ENCODE measurements at regions not wholly inside any gene's neighbourhood (a gene's known extent, or its start where the extent isn't known, plus 50 kb on each side); places are given as distances from the start of the nearest gene placed in this dataset.

GRCh38 chr18:33951031-33951430 is 273.7 kb downstream of the NOL4 start:
- DNase-seq: no peak

GRCh38 chr18:33946336-33946735 is 278.4 kb downstream of the NOL4 start:
- no peak for DNase-seq

DNA sequence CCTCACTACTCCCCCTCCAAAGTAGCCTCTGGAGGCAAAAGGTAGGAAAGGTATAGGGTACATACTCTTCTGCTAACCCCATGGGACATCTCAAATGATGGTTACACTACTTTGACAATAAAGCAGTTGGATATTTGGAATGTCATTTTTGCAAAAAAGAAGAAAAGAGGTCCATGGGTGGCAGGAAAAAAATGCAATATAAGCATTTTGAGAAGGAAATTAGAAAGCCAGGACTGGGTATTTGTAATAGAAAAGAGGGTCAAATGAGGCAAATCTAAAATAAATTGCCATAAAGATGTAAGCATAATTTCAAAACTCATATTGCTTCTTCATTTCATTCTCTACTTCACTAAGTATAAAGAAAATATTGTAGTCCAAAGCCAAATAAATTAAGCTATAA is 280.2 kb downstream of the NOL4 start:
- DNase-seq: no peak

DNA sequence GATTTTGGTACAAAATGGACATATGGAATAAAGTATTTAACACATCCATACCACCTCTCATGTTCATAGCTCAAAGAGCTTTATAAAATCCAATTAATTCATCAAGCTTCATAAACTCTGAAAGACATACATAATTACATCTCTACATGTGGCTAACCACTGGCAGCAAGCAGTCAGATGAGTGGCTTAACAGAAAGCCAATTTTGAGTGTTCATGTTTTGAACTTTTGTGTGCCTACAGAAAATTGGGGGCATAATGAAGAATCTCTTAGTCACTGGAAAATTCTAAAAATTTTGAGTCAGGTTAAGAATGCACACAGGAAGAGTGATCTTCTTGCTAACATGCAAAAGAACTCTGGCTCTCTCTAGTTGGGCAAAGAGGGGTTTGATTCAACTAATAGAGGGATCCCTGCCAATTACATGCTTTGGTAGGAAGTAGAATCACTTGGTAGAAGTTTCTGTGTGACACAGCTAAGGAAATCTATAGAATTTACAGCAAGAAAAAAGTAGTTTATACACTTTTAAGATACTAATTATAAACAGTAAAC is 287.4 kb downstream of the NOL4 start:
- DNase-seq: no peak

- DNase-seq: no peak
Observed at GRCh38 chr18:33934258-33934657, 290.5 kb downstream of the NOL4 start.

DNA sequence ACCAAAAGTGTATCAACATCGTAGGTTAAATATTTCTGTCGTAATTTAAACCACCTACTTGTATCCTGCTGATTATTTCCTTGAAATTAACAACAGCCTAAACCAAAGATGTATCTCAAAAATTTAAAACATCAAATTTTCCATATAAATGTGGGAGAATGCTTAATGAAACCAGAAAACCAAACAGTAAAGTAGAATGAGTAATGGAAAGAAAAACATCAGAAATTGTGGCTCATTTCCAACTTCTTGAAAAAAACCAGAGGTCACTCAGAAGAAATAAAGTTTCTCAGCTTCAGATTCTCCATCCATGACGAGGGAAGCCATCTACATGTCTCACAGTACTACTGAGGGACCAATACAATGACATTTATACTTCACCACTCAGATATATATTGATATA is 296.5 kb downstream of the NOL4 start:
- no peak for DNase-seq

- DNase-seq: no peak
Observed at GRCh38 chr18:33924576-33924975, 300.1 kb downstream of the NOL4 start.

DNA sequence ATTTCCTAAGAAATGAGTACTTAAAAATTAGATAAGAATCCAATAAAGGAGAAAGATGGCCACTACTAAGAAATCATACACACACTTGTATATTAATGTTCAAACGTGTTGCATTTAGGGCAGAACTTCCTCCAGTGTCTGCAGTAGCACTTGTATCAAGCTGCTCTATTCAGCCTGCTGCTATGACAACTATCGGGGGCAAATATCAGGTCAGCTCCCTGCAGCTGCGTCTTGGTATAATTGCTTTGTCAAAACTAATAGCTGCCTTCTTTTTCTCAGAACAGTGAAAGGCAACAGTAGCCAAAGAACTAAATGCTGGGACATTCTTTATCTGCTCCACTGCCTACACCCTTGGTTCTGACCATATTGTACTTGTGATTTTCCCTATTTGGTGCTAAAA is 300.7 kb downstream of the NOL4 start:
- no peak for DNase-seq

DNA sequence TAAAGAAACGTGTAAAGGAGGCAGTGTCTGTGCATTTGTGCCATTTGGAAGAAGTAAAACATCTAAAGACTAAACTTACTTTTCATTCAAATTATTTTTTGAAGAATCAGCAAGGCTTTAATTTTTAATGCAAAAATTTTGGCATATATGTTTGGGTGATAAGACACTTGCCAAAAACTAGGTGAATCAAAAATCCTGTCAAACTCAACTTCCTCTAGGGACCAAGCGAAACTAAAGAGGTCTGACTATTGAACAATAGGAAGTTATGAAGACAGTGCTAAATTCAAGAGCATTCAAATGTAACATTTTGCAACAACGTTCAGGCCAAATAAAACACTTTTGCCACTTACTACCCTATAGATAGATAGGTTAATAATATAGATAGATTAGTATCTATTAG is 306.1 kb downstream of the NOL4 start:
- DNase-seq: no peak

DNA sequence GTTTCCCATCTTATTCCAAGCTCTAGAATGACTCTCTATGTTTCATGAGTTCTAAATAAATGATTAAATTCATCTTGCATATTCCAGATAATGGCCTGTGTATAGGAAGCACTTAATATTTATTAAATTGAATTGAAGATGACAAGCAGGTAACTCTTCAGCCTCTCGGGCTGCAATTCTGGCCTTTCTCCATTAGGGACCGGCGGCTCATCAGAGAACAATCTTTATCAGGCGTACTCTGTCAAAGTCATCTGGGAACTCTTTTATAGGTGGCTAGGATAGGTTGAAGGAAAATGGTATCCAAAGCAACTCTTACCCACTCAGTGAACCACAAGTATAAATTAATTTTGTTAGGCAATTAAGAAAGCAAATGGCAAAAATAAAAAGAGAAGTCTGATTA is 308.5 kb downstream of the NOL4 start:
- no peak for DNase-seq

DNA sequence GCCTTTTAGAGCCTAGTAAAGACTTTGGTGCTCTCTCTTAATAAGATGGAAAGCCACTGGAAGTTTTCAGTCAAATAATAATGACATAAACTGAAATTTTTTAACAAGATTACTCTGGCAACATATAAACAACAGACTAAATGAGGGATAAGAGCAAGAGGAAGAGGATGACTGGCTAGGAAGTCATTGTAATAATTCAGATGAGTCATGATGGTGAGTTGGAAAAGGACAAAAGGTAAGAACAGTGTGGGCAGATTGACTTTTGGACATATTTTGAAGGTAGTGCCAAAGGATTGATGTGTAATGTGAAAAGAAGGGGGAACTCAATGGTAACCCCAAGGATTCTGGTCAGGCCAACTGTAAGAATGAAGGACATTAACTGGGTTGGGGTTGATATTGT is 310.3 kb downstream of the NOL4 start:
- no peak for DNase-seq

DNA sequence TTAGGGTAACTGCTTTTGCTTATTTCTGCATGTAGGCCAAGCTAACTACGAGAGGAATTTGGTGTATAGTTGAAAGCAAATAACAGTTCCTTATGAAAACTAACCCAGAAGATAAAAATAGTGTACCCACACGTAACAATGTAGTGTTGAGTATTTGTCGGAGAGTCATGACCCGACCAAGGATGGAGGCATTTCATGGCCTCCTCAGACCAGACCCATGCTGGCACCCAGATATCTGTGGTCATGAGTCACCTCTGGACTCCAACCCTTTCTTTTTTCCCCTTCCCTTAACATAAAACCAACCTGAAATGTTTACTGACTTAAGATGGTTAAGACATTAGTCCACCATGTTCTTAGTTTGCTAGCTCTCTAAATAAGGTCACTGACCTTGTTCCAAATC is 318.7 kb downstream of the NOL4 start:
- no peak for DNase-seq

DNA sequence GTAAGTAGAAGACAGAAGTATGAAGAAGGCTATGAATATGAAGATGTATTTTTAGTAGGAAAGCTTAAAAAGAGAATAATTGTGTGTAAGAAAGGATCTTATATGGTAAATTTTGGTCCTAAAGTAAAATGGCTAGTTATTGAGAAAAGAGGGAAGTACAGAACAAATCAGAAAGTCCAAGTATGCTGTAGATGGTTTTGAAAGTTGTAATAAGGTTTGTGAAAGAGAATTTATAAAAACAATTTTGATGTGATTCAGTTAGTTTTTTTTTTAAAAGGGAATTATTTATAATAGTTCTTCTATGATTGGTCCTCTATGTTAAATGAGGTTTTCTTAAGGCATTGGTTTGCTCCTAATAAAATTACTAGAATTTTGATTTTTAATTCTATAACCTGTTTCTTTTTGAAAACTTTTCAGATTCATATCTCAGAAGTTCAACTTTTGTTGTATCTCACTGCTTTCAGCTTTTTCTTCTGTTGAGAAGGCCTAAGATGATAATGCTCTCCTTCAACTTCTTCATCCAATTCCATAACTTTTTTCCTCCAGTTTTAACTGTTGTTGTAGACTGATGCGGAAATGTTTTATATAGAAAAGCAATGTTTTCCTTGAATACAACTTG is 322.7 kb downstream of the NOL4 start:
- no peak for DNase-seq

GRCh38 chr18:33900638-33901037 is 322.6 kb downstream of the ASXL3 start:
- no peak for DNase-seq

- no peak for DNase-seq
Observed at GRCh38 chr18:33898427-33898826, 320.4 kb downstream of the ASXL3 start.

- no peak for DNase-seq
Observed at GRCh38 chr18:33878213-33878612, 300.2 kb downstream of the ASXL3 start.

DNA sequence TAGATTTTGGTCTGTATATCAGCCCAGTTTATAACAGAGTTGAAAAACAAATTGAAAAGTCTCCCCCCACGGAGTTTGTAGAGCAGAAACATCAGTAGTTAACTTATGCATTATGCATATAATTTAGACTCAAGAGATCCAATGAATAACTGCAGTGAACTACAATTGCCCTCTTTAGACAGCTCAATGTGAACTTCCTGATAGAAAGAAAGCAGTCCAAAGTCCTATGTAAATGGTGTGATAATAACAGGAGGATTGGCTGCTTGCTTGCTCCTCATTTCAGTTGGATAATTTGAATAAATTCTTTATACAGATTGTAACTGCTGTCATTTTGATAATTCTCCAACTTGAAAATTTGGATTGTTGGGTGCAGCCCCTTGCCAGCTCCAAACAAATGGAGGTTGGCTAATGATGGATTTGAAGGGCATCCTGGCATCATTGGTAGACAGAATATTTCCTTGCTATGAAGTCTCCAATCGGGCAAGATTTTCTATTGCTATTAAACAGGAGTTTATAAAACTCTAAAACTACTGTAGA is 297.1 kb downstream of the ASXL3 start:
- DNase-seq: no peak

DNA sequence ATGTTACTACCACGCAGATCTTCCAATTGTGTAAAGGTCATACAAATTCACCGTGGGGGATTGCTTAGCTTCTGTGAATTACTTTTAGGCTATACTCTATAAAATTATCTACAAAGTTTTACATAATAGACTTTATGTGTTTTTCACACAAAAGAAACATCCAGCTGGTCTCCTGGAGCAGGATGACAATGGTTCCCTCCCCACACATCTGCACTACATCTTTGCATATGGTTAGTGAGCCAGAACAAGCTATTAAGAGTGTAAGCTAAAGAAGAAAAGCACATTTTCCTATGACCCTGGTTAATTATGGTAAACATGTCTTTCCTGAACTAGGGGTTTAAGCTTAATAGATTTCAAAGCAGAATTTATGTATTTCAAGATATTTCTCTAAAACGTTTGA is 295.1 kb downstream of the ASXL3 start:
- no peak for DNase-seq

DNA sequence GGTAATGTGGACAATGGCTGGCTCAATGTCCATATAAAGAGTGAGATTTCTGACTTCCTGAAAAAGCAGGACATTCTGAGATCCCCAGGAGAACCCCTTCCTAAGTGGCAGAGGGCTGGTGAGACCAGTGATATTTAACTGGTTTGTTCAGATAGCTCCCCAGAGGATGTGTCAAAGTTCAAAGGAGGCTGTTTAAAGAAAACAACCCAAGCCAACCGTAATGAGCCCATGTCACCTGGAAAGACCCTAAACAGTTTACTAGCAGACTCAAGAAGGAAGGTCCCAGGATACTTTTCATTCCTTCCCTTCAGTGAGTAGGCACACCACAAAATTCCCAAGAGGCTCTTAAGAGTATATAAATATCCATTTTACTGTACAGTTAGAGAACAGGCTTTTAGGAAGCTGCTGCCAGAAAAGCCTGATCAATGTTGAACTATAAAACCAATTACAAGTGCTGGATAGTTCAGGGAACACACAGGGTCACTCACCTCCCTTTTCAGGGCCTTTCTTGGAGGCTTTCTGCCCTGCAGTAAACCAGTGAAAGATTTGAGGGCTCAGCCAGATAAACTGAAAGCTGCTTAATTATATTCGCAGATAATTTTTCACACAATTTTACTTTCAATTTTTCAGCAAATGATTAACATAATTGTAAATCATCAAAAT is 293.5 kb downstream of the ASXL3 start:
- DNase-seq: no peak

DNA sequence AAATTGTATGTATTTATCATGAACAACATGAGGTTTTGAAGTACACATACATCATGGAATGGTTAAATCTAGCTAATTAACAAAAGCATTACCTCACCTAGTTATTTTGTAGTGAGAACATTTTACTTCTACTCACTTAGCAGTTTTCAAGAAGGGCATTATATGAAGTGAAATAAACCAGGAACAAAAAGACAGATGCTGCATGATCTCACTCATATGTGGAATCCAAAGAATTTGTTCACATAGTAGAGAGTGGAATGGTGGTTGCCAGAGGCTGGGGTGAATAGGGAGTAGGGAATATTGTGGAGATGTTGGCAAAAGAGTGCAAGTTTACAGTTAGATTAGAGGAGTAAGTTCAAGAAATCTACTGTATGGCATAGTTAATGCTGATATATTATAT is 292.0 kb downstream of the ASXL3 start:
- no peak for DNase-seq

DNA sequence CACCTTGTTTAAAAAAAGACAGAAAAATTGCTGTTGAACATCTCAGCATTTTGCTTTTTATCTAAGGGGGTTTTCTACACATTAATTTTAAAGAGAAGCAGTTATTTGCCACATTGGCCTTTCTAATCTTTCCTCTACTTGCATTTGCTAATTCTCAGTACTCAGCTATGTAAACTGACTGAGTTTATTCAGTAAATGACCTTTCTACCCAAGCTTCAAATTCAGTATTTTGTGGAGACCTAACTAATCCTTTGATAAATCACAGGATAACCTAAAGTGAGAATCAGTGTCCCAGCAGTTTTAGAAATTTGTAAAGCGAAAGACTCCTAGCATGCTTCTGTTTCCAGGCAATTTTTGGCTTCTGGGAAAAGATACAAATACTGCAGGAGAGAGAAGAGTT is 288.4 kb downstream of the ASXL3 start:
- no peak for DNase-seq

GRCh38 chr18:33863912-33864311 is 285.9 kb downstream of the ASXL3 start:
- no peak for DNase-seq

DNA sequence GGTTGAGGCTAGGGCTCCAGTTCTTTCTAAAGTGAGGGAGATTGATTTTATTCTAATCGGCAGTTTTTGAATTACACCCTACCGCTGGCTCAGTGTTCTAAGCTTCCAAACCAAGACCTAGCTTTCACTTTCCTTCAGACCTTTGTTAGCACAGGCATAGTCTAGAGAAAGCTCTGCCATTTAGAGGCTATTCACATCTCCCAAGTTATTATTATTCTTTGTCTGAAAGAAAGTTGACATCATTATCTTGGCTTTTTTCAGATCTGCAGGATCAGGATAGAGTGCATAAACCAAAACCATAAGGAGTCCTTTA is 276.8 kb downstream of the ASXL3 start:
- no peak for DNase-seq

- no peak for DNase-seq
Observed at GRCh38 chr18:33854086-33854826, 276.2 kb downstream of the ASXL3 start.
